ENCODE measurements at regions not wholly inside any gene's neighbourhood (a gene's known extent, or its start where the extent isn't known, plus 50 kb on each side); places are given as distances from the start of the nearest gene placed in this dataset.

DNA sequence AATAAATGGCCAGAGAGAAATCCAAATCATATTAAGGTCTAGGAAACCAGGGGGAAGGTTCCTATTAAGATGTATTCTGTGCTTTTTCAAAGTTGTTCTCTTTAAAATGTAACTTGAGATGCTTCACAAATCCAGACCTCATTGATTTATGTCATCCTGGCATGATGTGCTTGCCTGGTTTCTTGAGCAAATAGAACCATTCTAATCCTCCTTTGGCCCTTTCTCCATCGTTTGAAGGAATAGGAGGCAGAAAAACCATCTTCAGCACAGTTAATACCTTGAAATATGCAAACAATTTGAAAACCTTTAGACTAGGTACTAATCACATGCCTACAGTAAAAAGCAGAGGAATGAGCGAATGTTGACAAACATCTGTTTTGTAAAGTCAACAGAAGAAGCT lies 202.2 kb upstream of the CXorf66 start:
- TF ChIP-seq POLR2A (IDR thresholded peaks at IDR 0.05; ENCODE audit: low read length) = no peak
- TF ChIP-seq JUNB (IDR thresholded peaks at IDR 0.05) = no peak
- TF ChIP-seq ZFP36 (IDR thresholded peaks at IDR 0.05; ENCODE audit: borderline replicate concordance, partially characterized antibody) = no peak
- no peak for TF ChIP-seq GATA3 (IDR thresholded peaks at IDR 0.05; ENCODE audit: borderline replicate concordance)
- no peak for TF ChIP-seq CHD4 (IDR thresholded peaks at IDR 0.05; ENCODE audit: borderline replicate concordance)
- no peak for TF ChIP-seq SMC3 (IDR thresholded peaks at IDR 0.05)

All from A549 (cell line).